ENCODE measurements at regions not wholly inside any gene's neighbourhood (a gene's known extent, or its start where the extent isn't known, plus 50 kb on each side); places are given as distances from the start of the nearest gene placed in this dataset.

DNA sequence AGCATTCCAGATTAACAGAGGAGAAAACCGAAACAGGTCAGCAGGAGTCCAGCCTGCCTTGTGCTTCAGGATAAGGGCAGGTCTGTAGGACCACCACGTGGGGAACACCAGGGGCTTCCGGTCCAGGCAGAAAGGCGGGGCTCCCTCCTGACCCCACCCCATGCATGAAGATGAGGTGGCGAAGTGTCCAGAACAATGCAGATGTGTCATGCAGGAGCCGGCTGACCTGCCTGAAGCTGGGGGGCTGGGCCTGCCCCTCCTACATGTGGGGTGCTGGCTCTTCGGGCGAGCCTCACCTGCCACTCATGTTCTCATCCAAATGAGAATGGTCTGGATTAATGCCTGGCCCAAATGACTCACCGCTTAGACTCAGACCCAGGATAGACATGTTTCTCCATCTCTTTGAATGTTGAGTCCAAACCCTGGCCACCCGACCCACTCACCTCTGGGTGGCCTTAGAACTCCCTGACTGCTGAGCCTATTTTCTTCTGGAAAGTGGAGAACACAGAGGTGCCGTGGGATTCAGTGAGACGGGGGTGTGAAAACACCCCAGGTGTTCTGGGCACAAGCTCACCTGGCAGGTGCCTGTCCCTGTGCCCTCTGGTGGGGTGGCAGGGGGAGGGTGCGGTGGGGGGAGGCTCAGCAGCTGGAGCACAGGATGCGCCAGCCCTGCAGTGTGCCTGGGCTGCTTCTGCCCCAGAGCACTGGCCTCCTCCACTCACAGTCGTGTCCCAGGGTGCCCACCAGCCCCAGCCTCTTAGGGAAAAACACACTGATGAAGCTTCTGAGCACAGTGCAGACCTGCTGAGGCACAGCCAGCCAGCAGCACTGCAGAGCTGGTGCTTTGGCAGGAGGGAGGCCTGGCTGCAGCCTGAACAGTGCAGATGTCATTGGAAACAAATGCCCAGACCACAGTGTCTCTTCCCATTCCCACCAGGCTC lies 55.2 kb upstream of the GDF10 start:
- TF ChIP-seq, protein P1, sequence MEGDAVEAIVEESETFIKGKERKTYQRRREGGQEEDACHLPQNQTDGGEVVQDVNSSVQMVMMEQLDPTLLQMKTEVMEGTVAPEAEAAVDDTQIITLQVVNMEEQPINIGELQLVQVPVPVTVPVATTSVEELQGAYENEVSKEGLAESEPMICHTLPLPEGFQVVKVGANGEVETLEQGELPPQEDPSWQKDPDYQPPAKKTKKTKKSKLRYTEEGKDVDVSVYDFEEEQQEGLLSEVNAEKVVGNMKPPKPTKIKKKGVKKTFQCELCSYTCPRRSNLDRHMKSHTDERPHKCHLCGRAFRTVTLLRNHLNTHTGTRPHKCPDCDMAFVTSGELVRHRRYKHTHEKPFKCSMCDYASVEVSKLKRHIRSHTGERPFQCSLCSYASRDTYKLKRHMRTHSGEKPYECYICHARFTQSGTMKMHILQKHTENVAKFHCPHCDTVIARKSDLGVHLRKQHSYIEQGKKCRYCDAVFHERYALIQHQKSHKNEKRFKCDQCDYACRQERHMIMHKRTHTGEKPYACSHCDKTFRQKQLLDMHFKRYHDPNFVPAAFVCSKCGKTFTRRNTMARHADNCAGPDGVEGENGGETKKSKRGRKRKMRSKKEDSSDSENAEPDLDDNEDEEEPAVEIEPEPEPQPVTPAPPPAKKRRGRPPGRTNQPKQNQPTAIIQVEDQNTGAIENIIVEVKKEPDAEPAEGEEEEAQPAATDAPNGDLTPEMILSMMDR (IDR thresholded peaks at IDR 0.05) = no peak
- TF ChIP-seq EZH2 (IDR thresholded peaks at IDR 0.05; ENCODE audit: borderline replicate concordance, insufficient read depth, low read depth, low read length, poor library complexity, severe bottlenecking) = no peak
